PC-3 (cell line): ENCODE measurements at regions not wholly inside any gene's neighbourhood (a gene's known extent, or its start where the extent isn't known, plus 50 kb on each side); places are given as distances from the start of the nearest gene placed in this dataset.

Experiments used
- ATAC-seq: fragments of 200-7000 bp; cut with Tn5 transposase; 2 replicates; pipeline ENCODE4 v1.9.1; 2020; ENCODE audit warnings: mild to moderate bottlenecking, moderate library complexity
- BruUV-seq: library from RNA; stranded (reverse); fragments of 400-500 nt; replicated peaks from 2 replicates; lab custom pipeline; 2021; lab: Mats Ljungman, UMichigan
- CTCF ChIA-PET: fragments of 300-600 bp; sonication (Branson Sonifier 250); formaldehyde crosslinking; loops from one replicate; lab custom pipeline; 2022; ENCODE audit warnings: antibody characterized with exemption; lab: Charles Lee
- POLR2A ChIA-PET: fragments of 300-600 bp; sonication (Branson Sonifier 250); formaldehyde crosslinking; loops from one replicate; lab custom pipeline; 2022; ENCODE audit warnings: antibody characterized with exemption; ENCODE audit not compliant: unreplicated experiment; lab: Charles Lee
- DNase-seq: peaks from one replicate; pipeline ENCODE4 v3.0.0-alpha.2; 2015
- H2AFZ ChIP-seq: fragments of 300-600 bp; sonication (generic); 2 replicates; pipeline ENCODE4 v1.6.0; 2016; ENCODE audit warnings: antibody characterized with exemption, low read length
- H3F3A ChIP-seq: fragments of 300-600 bp; sonication (generic); one replicate; pipeline ENCODE4 v1.6.0; 2017; ENCODE audit warnings: antibody characterized with exemption, low read length, control low read depth, mild to moderate bottlenecking; ENCODE audit not compliant: unreplicated experiment
- H3K27ac ChIP-seq: fragments of 300-600 bp; sonication (generic); 2 replicates; pipeline ENCODE4 v1.5.1; 2016; ENCODE audit warnings: mild to moderate bottlenecking, low read length
- H3K27me3 ChIP-seq: fragments of 300-600 bp; sonication (generic); 2 replicates; pipeline ENCODE4 v1.6.1; 2016; ENCODE audit warnings: low read length, mixed read lengths
- H3K36me3 ChIP-seq: fragments of 300-600 bp; sonication (generic); 2 replicates; pipeline ENCODE4 v1.6.1; 2016; ENCODE audit warnings: low read depth, mixed run types, low read length, mixed read lengths
- H3K4me1 ChIP-seq: fragments of 300-600 bp; sonication (generic); 2 replicates; pipeline ENCODE4 v1.5.1; 2016; ENCODE audit warnings: low read length; ENCODE audit not compliant: insufficient read depth
- H3K4me2 ChIP-seq: fragments of 300-600 bp; sonication (generic); 2 replicates; pipeline ENCODE4 v1.6.0; 2016; ENCODE audit warnings: low read length
- H3K4me3 ChIP-seq: fragments of 300-600 bp; sonication (generic); 2 replicates; pipeline ENCODE4 v1.5.1; 2016; ENCODE audit warnings: mild to moderate bottlenecking, low read length, mixed read lengths
- H3K79me2 ChIP-seq: fragments of 300-600 bp; sonication (generic); 2 replicates; pipeline ENCODE4 v1.6.1; 2017; ENCODE audit warnings: low read length, mixed read lengths
- H3K9ac ChIP-seq: fragments of 300-600 bp; sonication (generic); 2 replicates; pipeline ENCODE4 v1.6.0; 2016; ENCODE audit warnings: mild to moderate bottlenecking, low read length
- H3K9me2 ChIP-seq: fragments of 300-600 bp; sonication (generic); replicated peaks from 2 replicates; pipeline ENCODE4 v1.6.1; 2016; ENCODE audit warnings: mixed run types, low read length, mixed read lengths
- H3K9me3 ChIP-seq: fragments of 300-600 bp; sonication (generic); 2 replicates; pipeline ENCODE4 v1.6.1; 2016; ENCODE audit warnings: low read length, mixed read lengths
- H4K20me1 ChIP-seq: fragments of 300-600 bp; sonication (generic); 2 replicates; pipeline ENCODE4 v1.6.1; 2016; ENCODE audit warnings: low read length, mixed read lengths
- EZH2 ChIP-seq: fragments of 300-600 bp; sonication (generic); IDR thresholded peaks from one replicate; pipeline ENCODE4 v1.6.1; 2017; ENCODE audit warnings: antibody characterized with exemption, mild to moderate bottlenecking, low read length; ENCODE audit not compliant: unreplicated experiment
- EZH2phosphoT487 ChIP-seq: fragments of 300-600 bp; sonication (generic); IDR thresholded peaks from 2 replicates; pipeline ENCODE4 v1.6.1; 2018; ENCODE audit warnings: mild to moderate bottlenecking, antibody characterized with exemption, low read length, borderline replicate concordance
- intact Hi-C: fragments of 100-400 bp; cut with micrococcal nuclease; formaldehyde crosslinking; loops from 2 replicates; pipeline ENCODE4 v1.9.0; 2023
- TF ChIP-seq, protein P1 (sequence below): fragments of 300-600 bp; sonication (generic); conservative IDR thresholded peaks from 2 replicates; pipeline ENCODE4 v1.5.1; 2017; ENCODE audit warnings: antibody characterized with exemption, low read depth, mild to moderate bottlenecking, low read length

DNA sequence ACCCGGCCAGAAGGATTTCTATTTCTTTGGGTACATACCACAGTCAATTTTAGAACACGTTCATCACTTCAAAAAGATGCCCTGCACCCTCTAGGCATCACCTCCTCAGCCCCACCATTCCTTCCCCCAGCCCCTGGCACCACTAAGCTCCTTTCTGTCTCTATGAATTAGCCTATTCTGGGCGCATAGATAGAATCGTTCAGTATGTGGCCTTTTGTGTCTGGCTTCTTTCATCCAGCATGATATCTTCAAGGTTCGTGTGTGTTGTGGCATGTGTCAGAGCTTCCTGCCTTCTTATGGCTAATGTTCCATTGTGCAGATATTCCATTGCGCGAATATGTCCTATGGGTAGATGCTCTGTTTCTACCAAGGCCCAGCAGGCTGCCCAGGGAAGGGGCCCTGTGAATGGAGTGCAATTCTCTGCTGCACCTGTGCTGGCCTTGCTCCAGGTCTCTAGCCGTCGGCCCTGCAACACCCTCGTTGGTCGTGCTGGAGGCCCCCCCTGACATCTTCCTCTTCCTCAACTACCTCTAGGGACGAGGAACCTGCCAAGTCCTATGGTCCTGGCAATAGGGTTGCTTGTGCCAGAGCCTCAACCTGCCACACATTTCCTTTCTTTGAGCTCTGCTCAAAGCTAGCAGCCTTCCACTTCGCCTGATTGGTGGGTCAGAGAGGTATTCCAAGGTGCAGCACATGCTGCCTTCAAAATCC lies 113.5 kb downstream of the RIPK4 start:
- no TSS peak for BruUV-seq
- TF ChIP-seq, protein P1, sequence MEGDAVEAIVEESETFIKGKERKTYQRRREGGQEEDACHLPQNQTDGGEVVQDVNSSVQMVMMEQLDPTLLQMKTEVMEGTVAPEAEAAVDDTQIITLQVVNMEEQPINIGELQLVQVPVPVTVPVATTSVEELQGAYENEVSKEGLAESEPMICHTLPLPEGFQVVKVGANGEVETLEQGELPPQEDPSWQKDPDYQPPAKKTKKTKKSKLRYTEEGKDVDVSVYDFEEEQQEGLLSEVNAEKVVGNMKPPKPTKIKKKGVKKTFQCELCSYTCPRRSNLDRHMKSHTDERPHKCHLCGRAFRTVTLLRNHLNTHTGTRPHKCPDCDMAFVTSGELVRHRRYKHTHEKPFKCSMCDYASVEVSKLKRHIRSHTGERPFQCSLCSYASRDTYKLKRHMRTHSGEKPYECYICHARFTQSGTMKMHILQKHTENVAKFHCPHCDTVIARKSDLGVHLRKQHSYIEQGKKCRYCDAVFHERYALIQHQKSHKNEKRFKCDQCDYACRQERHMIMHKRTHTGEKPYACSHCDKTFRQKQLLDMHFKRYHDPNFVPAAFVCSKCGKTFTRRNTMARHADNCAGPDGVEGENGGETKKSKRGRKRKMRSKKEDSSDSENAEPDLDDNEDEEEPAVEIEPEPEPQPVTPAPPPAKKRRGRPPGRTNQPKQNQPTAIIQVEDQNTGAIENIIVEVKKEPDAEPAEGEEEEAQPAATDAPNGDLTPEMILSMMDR: no peak
- TF ChIP-seq EZH2phosphoT487 (no peak), EZH2 (no peak)
- Histone ChIP-seq H3K36me3 (no peaks in the 10 kb centered on the region), H4K20me1 (no peaks in the 10 kb centered on the region), H3K9me3 (no peaks in the 10 kb centered on the region), H3K27ac (0 out of 2 replicates have a peak overlapping the region, but pooled peaks have one; percentile 7), H3K4me3 (no peak overlapping the region), H3K9me2 (no peaks in the 10 kb centered on the region), H3F3A (peaks cover 3% of the 10 kb centered on the region), H3K79me2 (no peaks in the 10 kb centered on the region), H3K27me3 (no peaks in the 10 kb centered on the region), H3K4me1 (peaks cover 45% of the 10 kb centered on the region), H3K4me2 (no peak overlapping the region), H3K9ac (no peak overlapping the region), H2AFZ (no peak overlapping the region)
- CTCF ChIA-PET: no interaction called here
- intact Hi-C loops: no loop called here
- POLR2A ChIA-PET: no interaction called here
- ATAC-seq (no peak), DNase-seq (no peak)

DNA sequence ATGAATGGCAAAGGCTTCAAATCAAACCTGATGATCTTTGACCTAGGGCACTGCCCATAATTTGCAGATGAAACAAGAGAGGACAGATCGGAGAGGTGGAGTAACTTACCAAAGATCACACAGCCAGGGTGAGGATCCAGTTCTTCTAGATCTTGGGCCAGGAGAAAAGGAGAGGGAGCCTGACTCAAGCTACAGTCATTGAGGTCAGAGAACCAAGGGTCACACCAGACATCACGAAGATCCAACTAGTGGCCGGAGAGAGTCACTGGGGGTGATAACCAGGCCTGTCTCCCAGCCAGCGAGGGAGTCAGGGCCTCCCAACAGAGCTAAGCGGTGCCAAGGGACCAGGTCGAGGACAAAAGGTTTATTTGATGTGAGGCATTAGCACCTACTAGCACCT lies 115.0 kb downstream of the RIPK4 start:
- POLR2A ChIA-PET: interaction anchor here (0.6 kb wide), 1 partner anchor 135 kb away, joined by 6 read pairs; no protein-coding TSS in a partner anchor
- Histone ChIP-seq H3K4me2 (peak overlapping the region; percentile 23), H3K4me1 (peaks cover 54% of the 10 kb centered on the region), H3K79me2 (no peaks in the 10 kb centered on the region), H4K20me1 (no peaks in the 10 kb centered on the region), H3K4me3 (no peak overlapping the region), H2AFZ (no peak overlapping the region), H3K27ac (peak overlapping the region; percentile 91), H3K9ac (peak overlapping the region; percentile 64), H3K9me3 (no peaks in the 10 kb centered on the region), H3K36me3 (no peaks in the 10 kb centered on the region), H3K9me2 (no peaks in the 10 kb centered on the region), H3F3A (peaks cover 3% of the 10 kb centered on the region), H3K27me3 (no peaks in the 10 kb centered on the region)
- CTCF ChIA-PET: no interaction called here
- no TSS peak for BruUV-seq
- TF ChIP-seq, protein P1: peak; percentile 19; the same call in 1 of the 2 replicates
- no peak for TF ChIP-seq EZH2
- intact Hi-C loops: no loop called here
- DNase-seq (peak; percentile 86), ATAC-seq (peak; percentile 78)

DNA sequence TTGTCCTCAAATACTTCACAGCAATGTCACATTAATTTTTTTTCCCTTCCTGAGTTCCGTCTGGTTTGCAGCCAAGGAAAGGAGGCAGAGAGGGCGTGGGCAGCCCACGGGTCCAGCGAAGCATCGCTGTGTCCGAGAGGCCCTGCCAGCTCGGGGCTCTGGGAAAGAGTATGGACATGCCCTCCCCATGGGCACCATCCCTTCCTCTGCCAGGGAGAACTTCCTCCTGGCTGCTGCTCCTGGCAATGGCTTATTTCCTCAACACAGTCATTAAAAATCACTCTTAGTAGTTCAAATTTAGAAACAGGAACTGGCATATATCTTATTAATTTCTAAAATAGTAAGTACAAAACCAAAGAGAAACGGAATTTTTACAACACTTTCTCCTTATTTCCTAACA lies 115.4 kb downstream of the RIPK4 start:
- ChIA-PET CTCF (no interaction called here), POLR2A (no interaction called here)
- no peaks in the 10 kb centered on the region for H3K9me2 ChIP-seq
- H4K20me1 ChIP-seq: no peaks in the 10 kb centered on the region
- no peaks in the 10 kb centered on the region for H3K36me3 ChIP-seq
- no peaks in the 10 kb centered on the region for H3K27me3 ChIP-seq
- H3K4me2 ChIP-seq: peak overlapping the region; percentile 23
- peak overlapping the region; percentile 91 for H3K27ac ChIP-seq
- H3K4me1 ChIP-seq: peaks cover 54% of the 10 kb centered on the region
- TF ChIP-seq EZH2phosphoT487 (no peak), EZH2 (no peak)
- TF ChIP-seq, protein P1: no peak
- H3K9me3 ChIP-seq: no peaks in the 10 kb centered on the region
- BruUV-seq: no TSS peak
- H3K79me2 ChIP-seq: no peaks in the 10 kb centered on the region
- H2AFZ ChIP-seq: no peak overlapping the region
- peak overlapping the region; percentile 64 for H3K9ac ChIP-seq
- ATAC-seq: peak; percentile 45
- no peak overlapping the region for H3K4me3 ChIP-seq
- H3F3A ChIP-seq: peaks cover 3% of the 10 kb centered on the region
- intact Hi-C loops: no loop called here
- DNase-seq: peak; percentile 27
